ENCODE measurements at regions not wholly inside any gene's neighbourhood (a gene's known extent, or its start where the extent isn't known, plus 50 kb on each side); places are given as distances from the start of the nearest gene placed in this dataset.

GRCh38 chr14:29236848-29237247, 470.3 kb downstream of the FOXG1 start:
- TF ChIP-seq POLR2AphosphoS5 (IDR thresholded peaks at IDR 0.05; ENCODE audit: low read depth, low read length) = no peak
- TF ChIP-seq E2F6 (IDR thresholded peaks at IDR 0.05) = no peak
- TF ChIP-seq NRF1 (IDR thresholded peaks at IDR 0.05; ENCODE audit: low read depth, low read length) = no peak
- TF ChIP-seq SP4 (IDR thresholded peaks at IDR 0.05; ENCODE audit: low read length) = no peak
- FAIRE-seq = no peak
- POLR2A ChIA-PET (ENCODE audit: partially characterized antibody) = no interaction called here

More at GRCh38 chr14:29236848-29237247, 470.3 kb downstream of the FOXG1 start:
- Histone ChIP-seq H3K4me2 (ENCODE audit: insufficient read depth in 1 of 2, low read depth in 2 of 2, low read length in 2 of 2) (no peak overlapping the region), H4K5ac (ENCODE audit: insufficient read length, low read depth, low read length) (no peak overlapping the region), H3K18ac (ENCODE audit: extremely low read depth, low read length) (no peak overlapping the region), H2AK5ac (ENCODE audit: low read depth, low read length) (no peak overlapping the region), H3K79me2 (ENCODE audit: control insufficient read depth in 1 of 2, insufficient read depth in 2 of 2, low read length in 2 of 2) (no peaks in the 10 kb centered on the region), H3K4ac (replicated peaks; ENCODE audit: insufficient read length, low read depth, low read length) (no peak overlapping the region), H2BK12ac (ENCODE audit: low read depth, low read length) (no peak overlapping the region), H3K36me3 (ENCODE audit: control insufficient read depth in 2 of 4, insufficient read depth in 4 of 4, low read length in 3 of 4) (no peaks in the 10 kb centered on the region), H3K9me3 (ENCODE audit: insufficient read depth in 2 of 2, low read depth in 1 of 2, low read length in 1 of 2) (no peaks in the 10 kb centered on the region), H2BK20ac (ENCODE audit: low read length) (no peak overlapping the region), H3K23ac (ENCODE audit: insufficient read length) (no peak overlapping the region), H3K27me3 (replicated peaks in 1 of 4; ENCODE audit: control insufficient read depth in 3 of 4, extremely low read depth in 1 of 4, insufficient read depth in 3 of 4, low read length in 3 of 4) (no peaks in the 10 kb centered on the region), H3K23me2 (ENCODE audit: low read depth, low read length) (no peaks in the 10 kb centered on the region), H4K8ac (ENCODE audit: extremely low read depth, insufficient read depth, low read length) (no peak overlapping the region), H4K91ac (replicated peaks; ENCODE audit: insufficient read length, low read length) (no peak overlapping the region), H2AFZ (ENCODE audit: low read length) (no peak overlapping the region), H3K56ac (replicated peaks; ENCODE audit: insufficient read length, low read depth, low read length) (no peak overlapping the region), H2BK120ac (replicated peaks; ENCODE audit: low read depth, low read length) (no peak overlapping the region), H2BK5ac (ENCODE audit: low read depth, low read length) (no peak overlapping the region), H2BK15ac (ENCODE audit: low read length) (no peak overlapping the region), H3K4me3 (ENCODE audit: extremely low read depth in 1 of 4, insufficient read depth in 2 of 4, low read depth in 3 of 4, low read length in 4 of 4) (no peak overlapping the region), H3K9ac (replicated peaks in 1 of 4; ENCODE audit: extremely low read depth in 1 of 4, low read depth in 3 of 4, low read length in 3 of 4) (no peak overlapping the region), H4K20me1 (replicated peaks in 1 of 2; ENCODE audit: control insufficient read depth in 1 of 2, insufficient read depth in 2 of 2, low read length in 2 of 2) (peaks cover 0 to 2% of the 10 kb centered on the region in 2 experiments), H3K79me1 (ENCODE audit: low read depth, low read length) (no peaks in the 10 kb centered on the region), H3K27ac (ENCODE audit: low read depth, low read length) (no peak overlapping the region), H3K4me1 (replicated peaks in 1 of 4; ENCODE audit: control insufficient read depth in 3 of 4, insufficient read depth in 4 of 4, low read length in 3 of 4) (no peaks in the 10 kb centered on the region), H3K14ac (ENCODE audit: insufficient read length) (no peak overlapping the region)
- WGBS, 2 experiments (ENCODE audit: extremely low coverage in 1 of 2, insufficient coverage in 1 of 2, insufficient read length in 1 of 2, insufficient replicate concordance in 2 of 2, low coverage in 1 of 2, low lambda C conversion rate in 2 of 2, missing lambda C conversion rate in 1 of 2) = 97% methylated on average over 2 of the region's 2 CpGs; no CpG with 5 or more reads in 1 of the 2 experiments
- no peak for DNase-seq (ENCODE audit: low read depth in 1 of 2, low spot score in 2 of 2)
- CTCF ChIA-PET (ENCODE audit: partially characterized antibody) = interaction anchor here (1.3 to 1.4 kb wide), 2 partner anchors 30 to 978 kb away, joined by 3 to 4 read pairs; no protein-coding TSS in a partner anchor
